GM23338 (cell line): ENCODE measurements at regions not wholly inside any gene's neighbourhood (a gene's known extent, or its start where the extent isn't known, plus 50 kb on each side); places are given as distances from the start of the nearest gene placed in this dataset.

Experiments used
- ATAC-seq: fragments of 200-7000 bp; cut with Tn5 transposase; 3 replicates; pipeline ENCODE4 v1.9.1; 2020
- DNase-seq: peaks from one replicate; pipeline ENCODE4 v3.0.0-alpha.2; 2015; ENCODE audit warnings: low spot score
- H2AFZ ChIP-seq: fragments of 200-600 bp; sonication (generic); 2 replicates; pipeline ENCODE4 v1.8.0; 2016; ENCODE audit warnings: antibody characterized with exemption, mild to moderate bottlenecking, moderate library complexity
- H3F3A ChIP-seq: fragments of 200-600 bp; sonication (generic); replicated peaks from 2 replicates; pipeline ENCODE4 v1.8.0; 2017; ENCODE audit warnings: antibody characterized with exemption, mixed run types, low read depth
- H3K27ac ChIP-seq: fragments of 200-600 bp; sonication (generic); 2 replicates; pipeline ENCODE4 v1.6.1; 2016; ENCODE audit warnings: low read depth
- H3K27me3 ChIP-seq: fragments of 200-600 bp; sonication (generic); 2 replicates; pipeline ENCODE4 v1.8.0; 2016; ENCODE audit warnings: mild to moderate bottlenecking, mixed run types, moderate library complexity; ENCODE audit not compliant: insufficient read depth
- H3K36me3 ChIP-seq: fragments of 200-600 bp; sonication (generic); 2 replicates; pipeline ENCODE4 v1.8.0; 2016; ENCODE audit warnings: mild to moderate bottlenecking; ENCODE audit not compliant: insufficient read depth
- H3K4me1 ChIP-seq: fragments of 200-600 bp; sonication (generic); 2 replicates; pipeline ENCODE4 v1.8.0; 2016; ENCODE audit warnings: mild to moderate bottlenecking, moderate library complexity; ENCODE audit not compliant: insufficient read depth
- H3K4me2 ChIP-seq: fragments of 200-600 bp; sonication (generic); 2 replicates; pipeline ENCODE4 v1.7.1; 2017; ENCODE audit warnings: mixed run types
- H3K4me3 ChIP-seq: fragments of 200-600 bp; sonication (generic); 2 replicates; pipeline ENCODE4 v1.6.1; 2016; ENCODE audit warnings: mixed run types
- H3K79me2 ChIP-seq: fragments of 200-600 bp; sonication (generic); replicated peaks from 2 replicates; pipeline ENCODE4 v1.8.0; 2017; ENCODE audit warnings: mild to moderate bottlenecking; ENCODE audit not compliant: insufficient read depth
- H3K9me2 ChIP-seq: fragments of 200-600 bp; sonication (generic); 2 replicates; pipeline ENCODE4 v1.8.0; 2017; ENCODE audit not compliant: insufficient read depth
- H4K20me1 ChIP-seq: fragments of 200-600 bp; sonication (generic); replicated peaks from 2 replicates; pipeline ENCODE4 v1.8.0; 2017; ENCODE audit warnings: mild to moderate bottlenecking; ENCODE audit not compliant: insufficient read depth
- H3K27ac Mint-ChIP-seq: 2 replicates; pipeline ENCODE4 v1.8.0; 2020; ENCODE audit warnings: inconsistent platforms, mild to moderate bottlenecking, moderate library complexity, mixed read lengths
- H3K27me3 Mint-ChIP-seq: 3 replicates; pipeline ENCODE4 v1.8.0; 2022; ENCODE audit warnings: low read depth, mild to moderate bottlenecking, moderate library complexity, mixed read lengths, inconsistent platforms; ENCODE audit not compliant: insufficient read depth, poor library complexity
- H3K36me3 Mint-ChIP-seq: 3 replicates; pipeline ENCODE4 v1.8.0; 2021; ENCODE audit warnings: low read depth, mild to moderate bottlenecking, inconsistent platforms, moderate library complexity, mixed read lengths
- H3K4me1 Mint-ChIP-seq: 3 replicates; pipeline ENCODE4 v1.8.0; 2020; ENCODE audit warnings: mild to moderate bottlenecking, inconsistent platforms, mixed read lengths
- H3K4me3 Mint-ChIP-seq: 3 replicates; pipeline ENCODE4 v1.8.0; 2021; ENCODE audit warnings: moderate library complexity, mild to moderate bottlenecking, inconsistent platforms, mixed read lengths
- H3K9me3 Mint-ChIP-seq: 3 replicates; pipeline ENCODE4 v1.8.0; 2020; ENCODE audit warnings: moderate library complexity, mild to moderate bottlenecking, inconsistent platforms, mixed read lengths
- CREB1 ChIP-seq: fragments of 250-450 bp; sonication (Bioruptor Pico); IDR thresholded peaks from 2 replicates; pipeline ENCODE4 v1.5.0; 2020; ENCODE audit warnings: low read depth, mild to moderate bottlenecking, moderate library complexity
- CTCF ChIP-seq, 2 experiments: fragments of 200-600 bp in 1 of 2; sonication (generic) in 1 of 2; conservative IDR thresholded peaks; 2 replicates each; pipeline versions ENCODE4 v1.5.1 to v1.6.1; 2016 to 2017; ENCODE audit warnings: antibody characterized with exemption in 2 of 2, low read depth in 2 of 2, mild to moderate bottlenecking in 2 of 2, moderate library complexity in 1 of 2
- EZH2 ChIP-seq: fragments of 200-600 bp; sonication (generic); IDR thresholded peaks from one replicate; pipeline ENCODE4 v1.8.0; 2017; ENCODE audit warnings: antibody characterized with exemption, mild to moderate bottlenecking, low read depth; ENCODE audit not compliant: unreplicated experiment
- EZH2phosphoT487 ChIP-seq: fragments of 200-600 bp; sonication (generic); IDR thresholded peaks from one replicate; pipeline ENCODE4 v1.8.1; 2018; ENCODE audit warnings: antibody characterized with exemption; ENCODE audit not compliant: unreplicated experiment
- JUNB ChIP-seq: IDR thresholded peaks from one replicate; pipeline ENCODE4 v1.6.1; 2016; ENCODE audit warnings: antibody characterized with exemption; ENCODE audit not compliant: unreplicated experiment
- NANOG ChIP-seq: IDR thresholded peaks from 2 replicates; pipeline ENCODE4 v1.6.1; 2016; ENCODE audit warnings: antibody characterized with exemption, borderline replicate concordance
- POLR2AphosphoS5 ChIP-seq: IDR thresholded peaks from 2 replicates; pipeline ENCODE4 v1.6.1; 2016; ENCODE audit warnings: antibody characterized with exemption, low read depth
- REST ChIP-seq: IDR thresholded peaks from one replicate; pipeline ENCODE4 v1.6.1; 2018; ENCODE audit warnings: antibody characterized with exemption; ENCODE audit not compliant: unreplicated experiment
- STAT1 ChIP-seq: IDR thresholded peaks from one replicate; pipeline ENCODE4 v1.6.1; 2016; ENCODE audit warnings: antibody characterized with exemption; ENCODE audit not compliant: unreplicated experiment
- ZNF114 ChIP-seq: fragments of 250-450 bp; sonication (Bioruptor Pico); IDR thresholded peaks from 2 replicates; pipeline ENCODE4 v1.5.0; 2020; ENCODE audit warnings: mild to moderate bottlenecking, moderate library complexity
- ZNF331 ChIP-seq: fragments of 250-450 bp; sonication (Bioruptor Pico); IDR thresholded peaks from 2 replicates; pipeline ENCODE4 v1.5.0; 2020; ENCODE audit warnings: low read depth, mild to moderate bottlenecking, moderate library complexity
- TF ChIP-seq, protein P1 (sequence below): fragments of 250-450 bp; sonication (Bioruptor Pico); IDR thresholded peaks from 2 replicates; pipeline ENCODE4 v1.5.0; 2020; ENCODE audit warnings: mild to moderate bottlenecking, moderate library complexity
- TF ChIP-seq, protein P2 (sequence below): IDR thresholded peaks from 2 replicates; pipeline ENCODE4 v1.6.1; 2016; ENCODE audit warnings: antibody characterized with exemption

DNA sequence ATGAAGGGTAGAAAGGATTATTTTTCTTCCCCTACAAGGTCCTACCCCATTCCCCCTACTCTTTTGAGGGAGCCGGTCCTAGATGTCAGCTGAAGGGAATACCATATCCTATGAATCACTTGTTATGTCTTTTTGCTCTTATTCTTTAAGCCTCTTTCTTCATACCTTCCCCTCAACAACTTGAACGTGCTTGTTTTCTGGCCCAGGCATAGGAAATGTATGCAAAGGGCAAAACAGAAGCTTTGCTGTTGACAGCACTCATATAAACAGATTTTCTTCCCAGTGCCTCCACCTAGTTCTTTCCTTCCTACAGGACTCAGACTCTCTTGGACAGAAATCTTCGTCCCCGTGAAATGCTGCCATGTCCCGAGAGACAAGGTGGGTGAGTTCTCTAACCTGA is 64.6 kb downstream of the TMEM17 start:
- Histone ChIP-seq H4K20me1 (no peaks in the 10 kb centered on the region), H3K9me2 (peaks cover 13% of the 10 kb centered on the region; the same call in 1 of the 2 replicates), H3K4me2 (no peak overlapping the region), H3K27ac (no peak overlapping the region), H3K4me3 (no peak overlapping the region), H2AFZ (no peak overlapping the region), H3K27me3 (no peaks in the 10 kb centered on the region), H3K79me2 (no peaks in the 10 kb centered on the region), H3F3A (no peaks in the 10 kb centered on the region), H3K4me1 (no peaks in the 10 kb centered on the region), H3K36me3 (no peaks in the 10 kb centered on the region)
- Mint-ChIP-seq H3K36me3 (no peaks in the 10 kb centered on the region), H3K9me3 (no peaks in the 10 kb centered on the region), H3K4me3 (no peak overlapping the region), H3K27ac (no peak overlapping the region), H3K4me1 (no peaks in the 10 kb centered on the region), H3K27me3 (peaks cover 4% of the 10 kb centered on the region)
- no peak for TF ChIP-seq STAT1
- no peak for TF ChIP-seq EZH2
- TF ChIP-seq JUNB: no peak
- TF ChIP-seq REST: no peak
- no peak for TF ChIP-seq POLR2AphosphoS5
- no peak for TF ChIP-seq NANOG
- TF ChIP-seq, protein P1, sequence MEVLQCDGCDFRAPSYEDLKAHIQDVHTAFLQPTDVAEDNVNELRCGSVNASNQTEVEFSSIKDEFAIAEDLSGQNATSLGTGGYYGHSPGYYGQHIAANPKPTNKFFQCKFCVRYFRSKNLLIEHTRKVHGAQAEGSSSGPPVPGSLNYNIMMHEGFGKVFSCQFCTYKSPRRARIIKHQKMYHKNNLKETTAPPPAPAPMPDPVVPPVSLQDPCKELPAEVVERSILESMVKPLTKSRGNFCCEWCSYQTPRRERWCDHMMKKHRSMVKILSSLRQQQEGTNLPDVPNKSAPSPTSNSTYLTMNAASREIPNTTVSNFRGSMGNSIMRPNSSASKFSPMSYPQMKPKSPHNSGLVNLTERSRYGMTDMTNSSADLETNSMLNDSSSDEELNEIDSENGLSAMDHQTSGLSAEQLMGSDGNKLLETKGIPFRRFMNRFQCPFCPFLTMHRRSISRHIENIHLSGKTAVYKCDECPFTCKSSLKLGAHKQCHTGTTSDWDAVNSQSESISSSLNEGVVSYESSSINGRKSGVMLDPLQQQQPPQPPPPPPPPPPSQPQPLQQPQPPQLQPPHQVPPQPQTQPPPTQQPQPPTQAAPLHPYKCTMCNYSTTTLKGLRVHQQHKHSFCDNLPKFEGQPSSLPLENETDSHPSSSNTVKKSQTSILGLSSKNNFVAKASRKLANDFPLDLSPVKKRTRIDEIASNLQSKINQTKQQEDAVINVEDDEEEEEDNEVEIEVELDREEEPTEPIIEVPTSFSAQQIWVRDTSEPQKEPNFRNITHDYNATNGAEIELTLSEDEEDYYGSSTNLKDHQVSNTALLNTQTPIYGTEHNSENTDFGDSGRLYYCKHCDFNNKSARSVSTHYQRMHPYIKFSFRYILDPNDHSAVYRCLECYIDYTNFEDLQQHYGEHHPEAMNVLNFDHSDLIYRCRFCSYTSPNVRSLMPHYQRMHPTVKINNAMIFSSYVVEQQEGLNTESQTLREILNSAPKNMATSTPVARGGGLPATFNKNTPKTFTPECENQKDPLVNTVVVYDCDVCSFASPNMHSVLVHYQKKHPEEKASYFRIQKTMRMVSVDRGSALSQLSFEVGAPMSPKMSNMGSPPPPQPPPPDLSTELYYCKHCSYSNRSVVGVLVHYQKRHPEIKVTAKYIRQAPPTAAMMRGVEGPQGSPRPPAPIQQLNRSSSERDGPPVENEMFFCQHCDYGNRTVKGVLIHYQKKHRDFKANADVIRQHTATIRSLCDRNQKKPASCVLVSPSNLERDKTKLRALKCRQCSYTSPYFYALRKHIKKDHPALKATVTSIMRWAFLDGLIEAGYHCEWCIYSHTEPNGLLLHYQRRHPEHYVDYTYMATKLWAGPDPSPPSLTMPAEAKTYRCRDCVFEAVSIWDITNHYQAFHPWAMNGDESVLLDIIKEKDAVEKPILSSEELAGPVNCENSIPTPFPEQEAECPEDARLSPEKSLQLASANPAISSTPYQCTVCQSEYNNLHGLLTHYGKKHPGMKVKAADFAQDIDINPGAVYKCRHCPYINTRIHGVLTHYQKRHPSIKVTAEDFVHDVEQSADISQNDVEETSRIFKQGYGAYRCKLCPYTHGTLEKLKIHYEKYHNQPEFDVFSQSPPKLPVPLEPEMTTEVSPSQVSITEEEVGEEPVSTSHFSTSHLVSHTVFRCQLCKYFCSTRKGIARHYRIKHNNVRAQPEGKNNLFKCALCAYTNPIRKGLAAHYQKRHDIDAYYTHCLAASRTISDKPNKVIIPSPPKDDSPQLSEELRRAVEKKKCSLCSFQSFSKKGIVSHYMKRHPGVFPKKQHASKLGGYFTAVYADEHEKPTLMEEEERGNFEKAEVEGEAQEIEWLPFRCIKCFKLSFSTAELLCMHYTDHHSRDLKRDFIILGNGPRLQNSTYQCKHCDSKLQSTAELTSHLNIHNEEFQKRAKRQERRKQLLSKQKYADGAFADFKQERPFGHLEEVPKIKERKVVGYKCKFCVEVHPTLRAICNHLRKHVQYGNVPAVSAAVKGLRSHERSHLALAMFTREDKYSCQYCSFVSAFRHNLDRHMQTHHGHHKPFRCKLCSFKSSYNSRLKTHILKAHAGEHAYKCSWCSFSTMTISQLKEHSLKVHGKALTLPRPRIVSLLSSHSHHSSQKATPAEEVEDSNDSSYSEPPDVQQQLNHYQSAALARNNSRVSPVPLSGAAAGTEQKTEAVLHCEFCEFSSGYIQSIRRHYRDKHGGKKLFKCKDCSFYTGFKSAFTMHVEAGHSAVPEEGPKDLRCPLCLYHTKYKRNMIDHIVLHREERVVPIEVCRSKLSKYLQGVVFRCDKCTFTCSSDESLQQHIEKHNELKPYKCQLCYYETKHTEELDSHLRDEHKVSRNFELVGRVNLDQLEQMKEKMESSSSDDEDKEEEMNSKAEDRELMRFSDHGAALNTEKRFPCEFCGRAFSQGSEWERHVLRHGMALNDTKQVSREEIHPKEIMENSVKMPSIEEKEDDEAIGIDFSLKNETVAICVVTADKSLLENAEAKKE (CRISPR knock-in tag): no peak
- no peak for TF ChIP-seq CREB1 (CRISPR knock-in tag)
- TF ChIP-seq ZNF331 (CRISPR knock-in tag): no peak
- TF ChIP-seq ZNF114 (CRISPR knock-in tag): no peak
- TF ChIP-seq EZH2phosphoT487: no peak
- no peak for TF ChIP-seq CTCF (conservative IDR thresholded peaks at IDR 0.05; ENCODE audit: low read depth in 2 of 2)
- TF ChIP-seq, protein P2, sequence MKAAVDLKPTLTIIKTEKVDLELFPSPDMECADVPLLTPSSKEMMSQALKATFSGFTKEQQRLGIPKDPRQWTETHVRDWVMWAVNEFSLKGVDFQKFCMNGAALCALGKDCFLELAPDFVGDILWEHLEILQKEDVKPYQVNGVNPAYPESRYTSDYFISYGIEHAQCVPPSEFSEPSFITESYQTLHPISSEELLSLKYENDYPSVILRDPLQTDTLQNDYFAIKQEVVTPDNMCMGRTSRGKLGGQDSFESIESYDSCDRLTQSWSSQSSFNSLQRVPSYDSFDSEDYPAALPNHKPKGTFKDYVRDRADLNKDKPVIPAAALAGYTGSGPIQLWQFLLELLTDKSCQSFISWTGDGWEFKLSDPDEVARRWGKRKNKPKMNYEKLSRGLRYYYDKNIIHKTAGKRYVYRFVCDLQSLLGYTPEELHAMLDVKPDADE: no peak
- ATAC-seq: no peak
- DNase-seq: no peak
